Hematopoietic multipotent progenitor cell treated with erythropoietin and hydrocortisone succinate and interleukin-3 and kit ligand, for 4 days (in vitro differentiated cells): ENCODE measurements at regions not wholly inside any gene's neighbourhood (a gene's known extent, or its start where the extent isn't known, plus 50 kb on each side); places are given as distances from the start of the nearest gene placed in this dataset.

Experiments used
- DNase-seq: peaks from one replicate; pipeline ENCODE4 v3.0.0-alpha.2; 2015

DNA sequence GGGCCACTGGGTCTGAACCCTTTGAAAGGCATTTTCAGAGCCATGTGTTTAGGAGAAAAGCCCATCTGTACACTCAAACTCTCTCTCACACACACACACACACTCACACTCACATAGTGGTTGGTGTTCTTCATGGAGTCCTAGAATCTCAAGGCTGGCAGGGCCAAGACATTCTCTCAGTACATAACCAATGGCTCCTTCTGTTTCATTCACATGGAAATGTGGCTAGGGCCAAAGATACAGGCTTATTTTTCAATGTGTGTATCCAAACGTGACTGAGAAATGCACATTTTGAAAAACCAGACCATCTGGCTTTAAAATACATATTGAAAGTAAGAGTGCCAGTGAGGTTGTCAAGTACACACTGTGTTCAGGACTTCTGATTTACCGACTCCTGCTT is 59.0 kb upstream of the SALL1 start:
- no peak for DNase-seq

GRCh38 chr16:51201604-51202003 is 50.5 kb upstream of the SALL1 start:
- DNase-seq = no peak
